HFFc6 (cell line): ENCODE measurements at regions not wholly inside any gene's neighbourhood (a gene's known extent, or its start where the extent isn't known, plus 50 kb on each side); places are given as distances from the start of the nearest gene placed in this dataset.
"Not testable (repeated sequence)": the region's sequence is repeated elsewhere in the genome, so short reads cannot be mapped to it uniquely, and the experiment has no call there.

ENCODE experiments used
- DNase-seq: peaks from one replicate; pipeline ENCODE4 v3.0.0-alpha.2; 2018
- H3K27ac Mint-ChIP-seq: 2 replicates; pipeline ENCODE4 v1.8.0; 2020; ENCODE audit warnings: mild to moderate bottlenecking, mixed read lengths
- H3K27me3 Mint-ChIP-seq: 2 replicates; pipeline ENCODE4 v1.8.0; 2021; ENCODE audit warnings: mild to moderate bottlenecking, moderate library complexity, mixed read lengths; ENCODE audit not compliant: insufficient read depth
- H3K36me3 Mint-ChIP-seq: 2 replicates; pipeline ENCODE4 v1.8.0; 2021; ENCODE audit warnings: low read depth, mixed read lengths
- H3K4me1 Mint-ChIP-seq: 2 replicates; pipeline ENCODE4 v1.8.0; 2020; ENCODE audit warnings: low read depth, mixed read lengths
- H3K4me3 Mint-ChIP-seq: 2 replicates; pipeline ENCODE4 v1.8.0; 2020; ENCODE audit warnings: mild to moderate bottlenecking, moderate library complexity, mixed read lengths
- H3K9me3 Mint-ChIP-seq: 2 replicates; pipeline ENCODE4 v1.8.0; 2020; ENCODE audit warnings: mild to moderate bottlenecking, mixed read lengths
- TF ChIP-seq, protein P1 (sequence below): fragments of 200-600 bp; sonication (generic); IDR thresholded peaks from 2 replicates; pipeline ENCODE4 v1.5.0; 2021; ENCODE audit warnings: antibody characterized with exemption, mild to moderate bottlenecking

- no peaks in the 10 kb centered on the region for H3K36me3 Mint-ChIP-seq
- H3K4me1 Mint-ChIP-seq: no peaks in the 10 kb centered on the region
- no peak overlapping the region for H3K27ac Mint-ChIP-seq
- no peaks in the 10 kb centered on the region; the same call in 1 of the 2 replicates for H3K9me3 Mint-ChIP-seq
- TF ChIP-seq, protein P1, sequence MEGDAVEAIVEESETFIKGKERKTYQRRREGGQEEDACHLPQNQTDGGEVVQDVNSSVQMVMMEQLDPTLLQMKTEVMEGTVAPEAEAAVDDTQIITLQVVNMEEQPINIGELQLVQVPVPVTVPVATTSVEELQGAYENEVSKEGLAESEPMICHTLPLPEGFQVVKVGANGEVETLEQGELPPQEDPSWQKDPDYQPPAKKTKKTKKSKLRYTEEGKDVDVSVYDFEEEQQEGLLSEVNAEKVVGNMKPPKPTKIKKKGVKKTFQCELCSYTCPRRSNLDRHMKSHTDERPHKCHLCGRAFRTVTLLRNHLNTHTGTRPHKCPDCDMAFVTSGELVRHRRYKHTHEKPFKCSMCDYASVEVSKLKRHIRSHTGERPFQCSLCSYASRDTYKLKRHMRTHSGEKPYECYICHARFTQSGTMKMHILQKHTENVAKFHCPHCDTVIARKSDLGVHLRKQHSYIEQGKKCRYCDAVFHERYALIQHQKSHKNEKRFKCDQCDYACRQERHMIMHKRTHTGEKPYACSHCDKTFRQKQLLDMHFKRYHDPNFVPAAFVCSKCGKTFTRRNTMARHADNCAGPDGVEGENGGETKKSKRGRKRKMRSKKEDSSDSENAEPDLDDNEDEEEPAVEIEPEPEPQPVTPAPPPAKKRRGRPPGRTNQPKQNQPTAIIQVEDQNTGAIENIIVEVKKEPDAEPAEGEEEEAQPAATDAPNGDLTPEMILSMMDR: no peak
- H3K27me3 Mint-ChIP-seq: peaks cover 2% of the 10 kb centered on the region; the same call in 1 of the 2 replicates
- DNase-seq: no peak
- no peak overlapping the region for H3K4me3 Mint-ChIP-seq
Observed at GRCh38 chr4:23967281-23967680, 77.4 kb upstream of the PPARGC1A start.

GRCh38 chr4:23966725-23967124 lies 76.9 kb upstream of the PPARGC1A start:
- H3K27ac Mint-ChIP-seq: no peak overlapping the region
- no peaks in the 10 kb centered on the region; the same call in 1 of the 2 replicates for H3K9me3 Mint-ChIP-seq
- TF ChIP-seq, protein P1: no peak
- H3K4me1 Mint-ChIP-seq: no peaks in the 10 kb centered on the region
- no peak overlapping the region for H3K4me3 Mint-ChIP-seq
- no peak for DNase-seq
- peaks cover 2% of the 10 kb centered on the region; the same call in 1 of the 2 replicates for H3K27me3 Mint-ChIP-seq
- H3K36me3 Mint-ChIP-seq: no peaks in the 10 kb centered on the region

- TF ChIP-seq, protein P1: no peak
- H3K27ac Mint-ChIP-seq: no peak overlapping the region
- no peaks in the 10 kb centered on the region; the same call in 1 of the 2 replicates for H3K27me3 Mint-ChIP-seq
- H3K9me3 Mint-ChIP-seq: no peaks in the 10 kb centered on the region
- no peak for DNase-seq
- no peaks in the 10 kb centered on the region for H3K36me3 Mint-ChIP-seq
- no peak overlapping the region for H3K4me3 Mint-ChIP-seq
- H3K4me1 Mint-ChIP-seq: no peaks in the 10 kb centered on the region
Observed at GRCh38 chr4:23962462-23962861, 72.6 kb upstream of the PPARGC1A start.

- not testable (repeated sequence) for H3K4me1 Mint-ChIP-seq, H3K36me3 Mint-ChIP-seq, H3K4me3 Mint-ChIP-seq, H3K27me3 Mint-ChIP-seq, H3K9me3 Mint-ChIP-seq, H3K27ac Mint-ChIP-seq, DNase-seq
Observed at GRCh38 chr4:23961395-23961794, 71.5 kb upstream of the PPARGC1A start.

GRCh38 chr4:23959396-23960148 lies 69.7 kb upstream of the PPARGC1A start:
- Mint-ChIP-seq H3K9me3 (peaks cover 5% of the 10 kb centered on the region; the same call in 1 of the 2 replicates), H3K4me1 (no peaks in the 10 kb centered on the region), H3K4me3 (no peak overlapping the region), H3K27me3 (no peaks in the 10 kb centered on the region; the same call in 1 of the 2 replicates), H3K27ac (no peak overlapping the region), H3K36me3 (no peaks in the 10 kb centered on the region)
- DNase-seq: no peak
- TF ChIP-seq, protein P1: no peak

GRCh38 chr4:23958749-23959148 lies 68.9 kb upstream of the PPARGC1A start:
- Mint-ChIP-seq H3K4me1 (no peaks in the 10 kb centered on the region), H3K27me3 (no peaks in the 10 kb centered on the region; the same call in 1 of the 2 replicates), H3K27ac (no peak overlapping the region), H3K4me3 (no peak overlapping the region), H3K36me3 (no peaks in the 10 kb centered on the region), H3K9me3 (peaks cover 5% of the 10 kb centered on the region; the same call in 1 of the 2 replicates)
- no peak for DNase-seq
- TF ChIP-seq, protein P1: no peak
